HG03095 (cell line): ENCODE measurements at regions not wholly inside any gene's neighbourhood (a gene's known extent, or its start where the extent isn't known, plus 50 kb on each side); places are given as distances from the start of the nearest gene placed in this dataset.
"Not testable (repeated sequence)": the region's sequence is repeated elsewhere in the genome, so short reads cannot be mapped to it uniquely, and the experiment has no call there.

Experiments
- ATAC-seq: cut with Tn5 transposase; IDR thresholded peaks from one replicate; pipeline ENCODE4 v1.9.1; 2021; ENCODE audit warnings: moderate library complexity; ENCODE audit not compliant: unreplicated experiment

GRCh38 chr6:72457738-72458137 lies 164.1 kb upstream of the KCNQ5 start:
- no peak for ATAC-seq

- no peak for ATAC-seq
Measured at GRCh38 chr6:72458521-72458920, 163.3 kb upstream of the KCNQ5 start.

DNA sequence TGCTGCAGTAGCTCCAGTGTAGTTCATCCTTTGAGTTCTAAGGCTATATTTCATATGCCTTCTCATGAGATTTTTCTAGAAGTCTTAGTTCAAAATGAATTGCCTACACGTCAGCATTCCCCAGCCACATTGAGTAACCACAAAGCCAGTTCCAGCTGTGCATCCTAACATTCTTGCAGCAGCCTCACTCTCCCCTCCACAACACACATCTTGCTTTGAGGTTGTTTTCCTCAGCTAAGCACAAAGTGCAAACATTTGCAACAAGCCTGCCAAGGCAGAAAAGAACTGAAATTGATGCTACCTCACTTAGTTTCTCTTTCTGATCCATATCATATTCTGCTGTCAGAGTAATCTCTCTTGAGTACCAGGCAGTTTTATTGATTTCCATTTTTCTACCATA lies 160.7 kb upstream of the KCNQ5 start:
- ATAC-seq = no peak

GRCh38 chr6:72464246-72464645 lies 157.6 kb upstream of the KCNQ5 start:
- no peak for ATAC-seq

DNA sequence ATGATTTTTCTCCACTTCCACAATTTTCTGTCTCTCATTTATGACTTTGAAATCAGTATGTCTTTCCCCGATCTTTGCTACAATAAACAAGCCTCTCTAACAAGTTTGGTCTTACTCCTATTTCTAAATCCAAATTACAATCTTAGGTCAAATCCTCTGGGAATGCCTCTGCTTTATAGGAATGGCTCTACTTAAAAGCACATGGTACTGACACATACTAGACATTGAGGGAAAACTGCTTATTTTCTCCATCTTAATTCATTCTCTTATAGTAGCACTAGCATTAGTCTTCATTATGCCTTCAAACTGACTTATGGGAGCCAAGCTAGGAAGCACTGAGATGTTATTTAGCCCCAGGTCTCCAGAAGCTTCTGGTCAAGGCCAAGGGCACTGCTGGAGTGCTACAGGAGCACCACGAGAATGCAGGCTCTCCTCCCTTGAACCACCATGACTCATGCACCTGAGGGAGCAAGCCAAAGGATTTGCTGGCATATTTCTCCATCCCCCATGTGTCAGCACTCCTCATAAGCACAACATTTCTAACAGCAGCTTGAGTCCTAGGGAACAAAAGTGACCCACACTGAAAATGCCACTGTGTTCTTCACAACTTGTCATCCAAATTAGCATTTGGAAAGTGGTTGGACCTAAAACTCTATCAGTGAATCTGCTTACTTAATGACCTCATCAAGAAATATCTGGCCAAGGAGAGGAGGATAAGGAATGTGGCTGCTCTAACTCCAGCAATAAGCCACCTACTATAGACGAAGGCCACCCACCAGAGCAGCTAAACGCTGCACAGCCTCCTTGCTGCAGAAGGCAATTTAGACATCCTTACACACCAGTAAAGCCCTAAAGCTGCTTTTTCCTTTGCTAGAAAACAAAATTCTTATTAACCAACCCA lies 156.8 kb upstream of the KCNQ5 start:
- no peak for ATAC-seq

DNA sequence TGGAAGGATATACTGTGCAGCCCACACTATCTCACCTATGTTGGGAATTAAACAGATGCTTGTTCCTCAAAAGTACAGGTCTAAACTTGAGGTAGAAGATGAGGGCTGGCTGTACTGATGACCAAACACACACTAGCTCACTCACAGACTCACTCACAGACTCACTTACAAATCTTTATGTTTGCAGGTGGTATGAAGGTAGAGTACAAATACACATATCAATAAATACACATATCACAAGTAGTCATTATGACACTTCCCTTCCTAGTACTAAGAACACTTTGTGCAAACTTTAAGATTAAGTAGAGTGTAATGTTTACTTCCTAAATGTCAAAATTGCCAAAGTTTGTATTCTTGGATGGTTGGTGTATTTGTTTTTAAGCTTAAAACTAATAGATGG lies 155.4 kb upstream of the KCNQ5 start:
- ATAC-seq = no peak

DNA sequence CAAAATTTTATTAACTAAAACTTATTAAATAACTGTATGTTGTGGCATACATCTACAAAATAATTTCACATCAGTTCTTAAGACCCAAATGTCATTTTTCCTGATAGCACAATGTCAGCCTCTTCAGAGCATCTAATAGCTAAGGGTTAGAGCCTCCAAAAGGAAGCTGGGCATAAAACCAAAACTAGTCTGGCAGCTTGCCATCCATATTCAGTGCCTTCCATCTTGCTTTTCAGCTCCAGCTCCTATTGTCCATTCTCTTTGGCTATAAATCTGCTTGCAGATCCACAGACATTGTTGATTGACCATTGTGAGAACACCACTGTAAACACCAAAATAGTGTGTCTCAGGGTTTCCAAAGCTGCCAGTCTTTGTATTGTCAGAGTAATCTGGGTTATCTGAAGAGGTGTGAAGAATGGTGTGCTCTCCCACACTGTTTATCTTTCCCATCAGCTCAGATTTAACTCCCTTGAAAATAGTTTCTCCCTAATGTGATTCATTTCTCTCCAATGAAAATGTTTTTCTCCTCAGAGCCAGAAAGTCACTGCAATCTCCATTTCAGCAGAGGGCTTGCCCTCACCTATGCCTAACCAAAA lies 154.8 kb upstream of the KCNQ5 start:
- ATAC-seq = no peak

DNA sequence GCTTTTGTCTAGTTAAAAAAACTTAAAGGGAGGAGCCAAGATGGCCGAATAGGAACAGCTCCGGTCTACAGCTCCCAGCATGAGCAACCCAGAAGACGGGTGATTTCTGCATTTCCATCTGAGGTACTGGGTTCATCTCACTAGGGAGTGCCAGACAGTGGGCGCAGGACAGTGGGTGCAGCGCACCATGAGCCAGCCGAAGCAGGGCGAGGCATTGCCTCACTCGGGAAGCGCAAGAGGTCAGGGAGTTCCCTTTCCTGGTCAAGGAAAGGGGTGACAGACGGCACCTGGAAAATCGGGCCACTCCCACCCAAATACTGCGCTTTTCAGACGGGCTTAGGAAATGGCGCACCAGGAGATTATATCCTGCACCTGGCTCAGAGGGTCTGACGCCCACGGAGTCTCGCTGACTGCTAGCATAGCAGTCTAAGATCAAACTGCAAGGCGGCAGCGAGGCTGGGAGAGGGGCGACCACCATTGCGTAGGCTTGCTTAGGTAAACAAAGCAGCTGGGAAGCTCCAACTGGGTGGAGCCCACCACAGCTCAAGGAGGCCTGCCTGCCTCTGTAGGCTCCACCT lies 152.4 kb upstream of the KCNQ5 start:
- ATAC-seq = not testable (repeated sequence)

- ATAC-seq = no peak
Measured at GRCh38 chr6:72476051-72476450, 145.8 kb upstream of the KCNQ5 start.

- no peak for ATAC-seq
Measured at GRCh38 chr6:72476646-72477045, 145.2 kb upstream of the KCNQ5 start.

DNA sequence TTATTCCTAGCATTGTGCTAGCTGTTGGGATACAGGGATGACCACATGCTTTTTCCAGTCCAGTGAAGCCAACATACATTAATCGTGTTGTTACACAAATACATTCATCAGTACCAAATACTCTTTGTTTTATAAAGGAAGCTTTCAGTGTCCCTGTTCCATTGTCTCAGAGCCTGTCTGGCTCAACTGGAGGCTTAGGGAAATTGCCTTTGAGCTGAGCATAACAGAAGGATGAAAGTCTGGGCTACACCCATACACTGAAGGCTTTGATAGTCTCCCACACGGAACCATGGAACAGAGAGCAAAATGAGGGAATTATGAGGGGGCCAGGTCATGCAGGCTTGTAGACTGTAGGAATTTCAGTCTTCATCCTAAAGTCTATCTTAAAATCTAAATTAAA lies 126.4 kb upstream of the KCNQ5 start:
- ATAC-seq = no peak

- no peak for ATAC-seq
Measured at GRCh38 chr6:72497186-72497585, 124.7 kb upstream of the KCNQ5 start.

DNA sequence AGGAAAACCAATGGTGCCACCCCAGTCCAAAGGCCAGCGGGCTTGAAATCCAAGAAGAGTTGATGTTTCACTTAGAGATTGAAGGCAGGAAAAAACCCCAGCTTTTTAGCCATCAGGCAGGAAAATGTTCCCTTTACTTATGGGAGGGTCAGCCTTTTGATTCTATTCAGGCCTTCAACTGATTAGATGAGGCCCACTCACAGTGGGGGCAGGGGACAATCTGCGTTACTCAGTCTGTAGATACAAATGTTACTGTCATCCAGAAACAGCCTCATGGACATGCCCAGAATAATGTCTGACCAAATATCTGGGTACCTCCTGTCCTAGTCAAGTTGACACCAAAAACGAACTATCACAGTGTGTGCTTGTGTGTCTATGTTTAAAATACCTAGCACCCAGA lies 121.2 kb upstream of the KCNQ5 start:
- ATAC-seq = no peak

GRCh38 chr6:72504406-72504805 lies 117.5 kb upstream of the KCNQ5 start:
- no peak for ATAC-seq

GRCh38 chr6:72505446-72505845 lies 116.4 kb upstream of the KCNQ5 start:
- no peak for ATAC-seq

DNA sequence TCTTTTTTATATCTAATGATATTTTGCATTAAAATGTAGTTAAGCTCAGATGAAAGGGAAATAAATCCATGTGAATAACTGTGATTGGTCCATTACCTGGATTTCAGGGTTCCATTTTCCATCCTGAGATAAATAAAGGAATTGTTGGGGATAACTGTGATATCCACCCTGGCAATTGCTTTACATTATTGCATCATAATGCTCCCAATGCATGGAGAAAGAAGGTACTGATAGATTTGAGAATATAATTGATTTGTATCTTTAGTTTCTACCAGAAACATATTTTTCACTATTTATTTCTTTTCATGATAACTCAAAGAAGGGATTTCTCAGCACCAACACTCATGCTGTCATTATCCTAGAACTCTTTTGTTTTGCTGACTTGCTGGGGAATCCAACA lies 102.0 kb upstream of the KCNQ5 start:
- no peak for ATAC-seq

DNA sequence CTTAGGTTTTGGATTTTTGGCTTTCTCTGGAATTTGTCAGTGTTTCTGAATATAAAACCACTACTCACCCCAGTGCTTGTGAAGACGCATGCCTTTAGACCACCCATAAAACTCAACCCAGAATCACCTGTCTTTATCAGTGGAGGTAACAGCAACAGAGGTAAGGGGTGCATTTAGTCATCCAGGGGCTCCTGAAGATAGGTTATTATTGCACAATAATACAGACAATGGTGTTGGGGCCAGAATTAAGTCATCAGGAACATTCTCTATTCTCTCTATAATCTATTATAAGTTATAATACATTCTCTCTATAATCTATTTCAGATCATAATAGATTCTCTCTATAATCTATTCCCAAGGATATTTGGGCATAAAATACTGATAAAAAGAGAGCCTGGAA lies 100.2 kb upstream of the KCNQ5 start:
- ATAC-seq = no peak

DNA sequence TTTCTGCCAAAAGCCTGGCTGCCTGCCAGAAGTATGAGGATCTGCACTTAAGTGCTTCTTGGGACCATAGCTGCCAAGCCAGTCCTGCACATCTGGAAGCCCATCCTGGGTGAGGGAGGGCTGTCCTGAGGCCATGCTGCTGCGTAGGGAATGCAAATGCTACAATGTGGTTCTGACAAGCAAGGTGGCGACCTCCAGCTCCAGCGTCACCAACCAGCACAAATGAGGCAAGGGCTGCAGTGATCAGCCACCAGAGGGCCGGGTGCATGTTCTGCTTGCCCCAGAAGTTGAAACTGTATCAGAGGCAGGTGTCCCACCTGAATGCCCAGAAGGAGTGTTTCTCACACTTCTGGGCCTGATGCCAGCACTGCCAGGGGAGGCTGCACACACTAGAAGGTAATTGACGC lies 99.1 kb upstream of the KCNQ5 start:
- peak; percentile 67 for ATAC-seq

GRCh38 chr6:72524011-72524645 lies 97.7 kb upstream of the KCNQ5 start:
- ATAC-seq = no peak

DNA sequence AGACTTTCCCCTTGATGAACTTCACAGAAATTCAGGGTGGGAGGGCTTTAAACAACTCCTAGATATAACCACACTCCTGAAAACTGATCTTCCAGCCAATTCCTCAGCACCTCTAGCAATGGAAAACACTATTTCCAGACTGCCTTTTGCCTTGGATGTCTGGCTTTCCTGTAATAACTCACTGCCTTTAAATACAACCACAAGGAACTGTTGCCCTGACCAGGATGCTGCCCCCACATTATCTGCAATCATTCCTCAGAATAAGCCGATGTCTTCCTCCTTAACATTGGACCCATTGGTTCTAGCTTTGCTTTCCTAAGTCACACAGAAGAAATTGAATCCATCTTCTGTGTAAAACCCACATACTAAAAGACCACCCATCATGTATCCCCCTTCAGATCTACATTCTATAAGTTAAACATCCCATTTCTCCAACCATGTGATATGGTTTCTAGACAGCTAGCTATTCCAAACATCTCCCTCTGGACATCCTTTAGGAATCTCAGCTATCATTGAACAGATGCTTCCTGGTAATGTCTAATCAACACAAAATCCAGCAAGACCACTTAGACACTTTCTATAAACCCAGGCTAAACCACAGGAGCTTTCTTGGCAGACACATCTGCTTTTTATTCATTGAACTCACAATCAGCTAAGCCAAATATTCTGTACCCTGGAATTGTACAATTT lies 95.9 kb upstream of the KCNQ5 start:
- ATAC-seq = no peak

GRCh38 chr6:72530152-72530551 lies 91.7 kb upstream of the KCNQ5 start:
- no peak for ATAC-seq
